ENCODE measurements at regions not wholly inside any gene's neighbourhood (a gene's known extent, or its start where the extent isn't known, plus 50 kb on each side); places are given as distances from the start of the nearest gene placed in this dataset.

GRCh38 chrX:95058815-95059214 is 1384.8 kb downstream of the FAM133A start:
- H3K4me3 ChIP-seq, result no peak overlapping the region
- H3K27me3 ChIP-seq (ENCODE audit: control insufficient read depth in 2 of 2, insufficient read depth in 2 of 2, low read length in 2 of 2), result no peaks in the 10 kb centered on the region
- ATAC-seq (no peak), FAIRE-seq (no peak), DNase-seq (ENCODE audit: extremely low read depth in 1 of 4, low spot score in 3 of 4) (no peak)
- H3K4me2 ChIP-seq (ENCODE audit: insufficient read depth, low read length), result no peak overlapping the region
- no TSS peak for BruUV-seq (replicated peaks)
- H2AFZ ChIP-seq (ENCODE audit: low read depth, low read length), result no peak overlapping the region
- no peaks in the 10 kb centered on the region for H3K36me3 ChIP-seq (ENCODE audit: control insufficient read depth, insufficient read depth, low read length)
- in situ Hi-C loops (cut with MboI), result no loop called here
- ChIA-PET CTCF (ENCODE audit: low intra/inter-chr PET ratio) (no interaction called here), POLR2A (no interaction called here)
- no peaks in the 10 kb centered on the region for H4K20me1 ChIP-seq (replicated peaks; ENCODE audit: control insufficient read depth, insufficient read depth, low read length)
- H3K27ac ChIP-seq (ENCODE audit: extremely low read depth, low read depth, low read length), result no peak overlapping the region
- H3K9ac ChIP-seq (ENCODE audit: insufficient read depth in 1 of 2, low read depth in 2 of 2, low read length in 2 of 2), result no peak overlapping the region
- intact Hi-C loops (cut with micrococcal nuclease), result no loop called here
- WGBS (ENCODE audit: insufficient coverage, low coverage, missing lambda C conversion rate), result 0% methylated on average over 1 of the region's 1 CpG
- H3K9me1 ChIP-seq (ENCODE audit: control insufficient read depth, insufficient read depth, low read length), result no peaks in the 10 kb centered on the region
- H3K79me2 ChIP-seq (ENCODE audit: control insufficient read depth, insufficient read depth, low read length), result no peaks in the 10 kb centered on the region
- H3K4me1 ChIP-seq (replicated peaks in 1 of 2; ENCODE audit: control insufficient read depth in 2 of 2, insufficient read depth in 2 of 2, low read length in 2 of 2), result no peaks in the 10 kb centered on the region
- no peaks in the 10 kb centered on the region for H3K9me3 ChIP-seq (replicated peaks; ENCODE audit: control insufficient read depth, insufficient read depth, low read depth, low read length)
- TF ChIP-seq SNIP1 (IDR thresholded peaks at IDR 0.05; ENCODE audit: low read depth) (no peak), ERF (CRISPR knock-in tag; IDR thresholded peaks at IDR 0.05) (no peak), ZKSCAN1 (IDR thresholded peaks at IDR 0.05; ENCODE audit: low read depth, low read length) (no peak), MECOM (CRISPR knock-in tag; IDR thresholded peaks at IDR 0.05) (no peak), NR1H2 (CRISPR knock-in tag; IDR thresholded peaks at IDR 0.05) (no peak), POLR2AphosphoS5 (IDR thresholded peaks at IDR 0.05; ENCODE audit: control insufficient read depth, insufficient read depth, low read depth, low read length) (no peak), HSF4 (CRISPR knock-in tag; IDR thresholded peaks at IDR 0.05; ENCODE audit: borderline replicate concordance) (no peak), ZFPM2 (CRISPR knock-in tag; IDR thresholded peaks at IDR 0.05) (no peak), NFRKB (IDR thresholded peaks at IDR 0.05; ENCODE audit: low read depth) (no peak), CBFA2T2 (conservative IDR thresholded peaks at IDR 0.05) (no peak), E2F8 (IDR thresholded peaks at IDR 0.05; ENCODE audit: low read depth, partially characterized antibody) (no peak), ILF3 (IDR thresholded peaks at IDR 0.05; ENCODE audit: borderline replicate concordance) (no peak), ZNF449 (CRISPR knock-in tag; IDR thresholded peaks at IDR 0.05) (no peak), SP1 (CRISPR knock-in tag; IDR thresholded peaks at IDR 0.05) (no peak)
- TF ChIP-seq, protein P1, sequence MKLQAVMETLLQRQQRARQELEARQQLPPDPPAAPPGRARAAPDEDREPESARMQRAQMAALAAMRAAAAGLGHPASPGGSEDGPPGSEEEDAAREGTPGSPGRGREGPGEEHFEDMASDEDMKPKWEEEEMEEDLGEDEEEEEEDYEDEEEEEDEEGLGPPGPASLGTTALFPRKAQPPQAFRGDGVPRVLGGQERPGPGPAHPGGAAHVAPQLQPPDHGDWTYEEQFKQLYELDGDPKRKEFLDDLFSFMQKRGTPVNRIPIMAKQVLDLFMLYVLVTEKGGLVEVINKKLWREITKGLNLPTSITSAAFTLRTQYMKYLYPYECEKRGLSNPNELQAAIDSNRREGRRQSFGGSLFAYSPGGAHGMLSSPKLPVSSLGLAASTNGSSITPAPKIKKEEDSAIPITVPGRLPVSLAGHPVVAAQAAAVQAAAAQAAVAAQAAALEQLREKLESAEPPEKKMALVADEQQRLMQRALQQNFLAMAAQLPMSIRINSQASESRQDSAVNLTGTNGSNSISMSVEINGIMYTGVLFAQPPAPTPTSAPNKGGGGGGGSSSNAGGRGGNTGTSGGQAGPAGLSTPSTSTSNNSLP (IDR thresholded peaks at IDR 0.05; ENCODE audit: borderline replicate concordance, low read depth, low read length), result no peak
- TF ChIP-seq, protein P2, sequence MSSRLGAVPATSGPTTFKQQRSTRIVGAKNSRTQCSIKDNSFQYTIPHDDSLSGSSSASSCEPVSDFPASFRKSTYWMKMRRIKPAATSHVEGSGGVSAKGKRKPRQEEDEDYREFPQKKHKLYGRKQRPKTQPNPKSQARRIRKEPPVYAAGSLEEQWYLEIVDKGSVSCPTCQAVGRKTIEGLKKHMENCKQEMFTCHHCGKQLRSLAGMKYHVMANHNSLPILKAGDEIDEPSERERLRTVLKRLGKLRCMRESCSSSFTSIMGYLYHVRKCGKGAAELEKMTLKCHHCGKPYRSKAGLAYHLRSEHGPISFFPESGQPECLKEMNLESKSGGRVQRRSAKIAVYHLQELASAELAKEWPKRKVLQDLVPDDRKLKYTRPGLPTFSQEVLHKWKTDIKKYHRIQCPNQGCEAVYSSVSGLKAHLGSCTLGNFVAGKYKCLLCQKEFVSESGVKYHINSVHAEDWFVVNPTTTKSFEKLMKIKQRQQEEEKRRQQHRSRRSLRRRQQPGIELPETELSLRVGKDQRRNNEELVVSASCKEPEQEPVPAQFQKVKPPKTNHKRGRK (tag; IDR thresholded peaks at IDR 0.05), result no peak
